ENCODE measurements at regions not wholly inside any gene's neighbourhood (a gene's known extent, or its start where the extent isn't known, plus 50 kb on each side); places are given as distances from the start of the nearest gene placed in this dataset.

- Histone ChIP-seq H3K36me3 (ENCODE audit: control insufficient read depth in 2 of 4, insufficient read depth in 4 of 4, low read length in 3 of 4) (no peaks in the 10 kb centered on the region), H4K8ac (ENCODE audit: extremely low read depth, insufficient read depth, low read length) (no peak overlapping the region), H3K4me2 (ENCODE audit: insufficient read depth in 1 of 2, low read depth in 2 of 2, low read length in 2 of 2) (no peak overlapping the region), H3K18ac (ENCODE audit: extremely low read depth, low read length) (no peak overlapping the region), H2BK12ac (ENCODE audit: low read depth, low read length) (no peak overlapping the region), H3K9ac (replicated peaks in 1 of 4; ENCODE audit: extremely low read depth in 1 of 4, low read depth in 3 of 4, low read length in 3 of 4) (no peak overlapping the region), H4K5ac (ENCODE audit: insufficient read length, low read depth, low read length) (no peak overlapping the region), H4K91ac (replicated peaks; ENCODE audit: insufficient read length, low read length) (no peak overlapping the region), H2AK5ac (ENCODE audit: low read depth, low read length) (no peak overlapping the region), H3K79me2 (ENCODE audit: control insufficient read depth in 1 of 2, insufficient read depth in 2 of 2, low read length in 2 of 2) (no peaks in the 10 kb centered on the region), H3K23me2 (ENCODE audit: low read depth, low read length) (no peaks in the 10 kb centered on the region), H2BK20ac (ENCODE audit: low read length) (no peak overlapping the region), H3K14ac (ENCODE audit: insufficient read length) (no peak overlapping the region), H3K4me1 (replicated peaks in 1 of 4; ENCODE audit: control insufficient read depth in 3 of 4, insufficient read depth in 4 of 4, low read length in 3 of 4) (peaks cover 0 to 7% (median 0%) of the 10 kb centered on the region in 4 experiments; a peak in 2 of 7 replicates), H3K23ac (ENCODE audit: insufficient read length) (no peak overlapping the region), H3K79me1 (ENCODE audit: low read depth, low read length) (no peaks in the 10 kb centered on the region), H3K27ac (ENCODE audit: low read depth, low read length) (no peak overlapping the region; the same call in 1 of the 2 replicates), H3K4ac (replicated peaks; ENCODE audit: insufficient read length, low read depth, low read length) (no peak overlapping the region), H2BK15ac (ENCODE audit: low read length) (no peak overlapping the region), H3K4me3 (ENCODE audit: extremely low read depth in 1 of 4, insufficient read depth in 2 of 4, low read depth in 3 of 4, low read length in 4 of 4) (no peak overlapping the region), H2AFZ (ENCODE audit: low read length) (no peak overlapping the region), H3K9me3 (ENCODE audit: insufficient read depth in 2 of 2, low read depth in 1 of 2, low read length in 1 of 2) (peaks cover 5 to 17% of the 10 kb centered on the region in 2 experiments), H3K56ac (replicated peaks; ENCODE audit: insufficient read length, low read depth, low read length) (no peak overlapping the region), H3K27me3 (replicated peaks in 1 of 4; ENCODE audit: control insufficient read depth in 3 of 4, extremely low read depth in 1 of 4, insufficient read depth in 3 of 4, low read length in 3 of 4) (no peaks in the 10 kb centered on the region), H2BK120ac (replicated peaks; ENCODE audit: low read depth, low read length) (no peak overlapping the region), H4K20me1 (replicated peaks in 1 of 2; ENCODE audit: control insufficient read depth in 1 of 2, insufficient read depth in 2 of 2, low read length in 2 of 2) (no peaks in the 10 kb centered on the region), H2BK5ac (ENCODE audit: low read depth, low read length) (no peak overlapping the region)
- FAIRE-seq (no peak), DNase-seq (ENCODE audit: low read depth in 1 of 2, low spot score in 2 of 2) (no peak)
- WGBS, 2 experiments (ENCODE audit: extremely low coverage in 1 of 2, insufficient coverage in 1 of 2, insufficient read length in 1 of 2, insufficient replicate concordance in 2 of 2, low coverage in 1 of 2, low lambda C conversion rate in 2 of 2, missing lambda C conversion rate in 1 of 2) = 89% methylated on average over 6 of the region's 6 CpGs; no CpG with 5 or more reads in 1 of the 2 experiments
- no peak for TF ChIP-seq SIRT6 (IDR thresholded peaks at IDR 0.05; ENCODE audit: low read length)
- no peak for TF ChIP-seq RBBP5 (IDR thresholded peaks at IDR 0.05; ENCODE audit: borderline replicate concordance, low read depth, low read length)
- no peak for TF ChIP-seq CBX5 (IDR thresholded peaks at IDR 0.05; ENCODE audit: low read depth, low read length)
- no peak for TF ChIP-seq POLR2A (IDR thresholded peaks at IDR 0.05; ENCODE audit: control extremely low read depth in 1 of 2, low read depth in 2 of 2, low read length in 2 of 2)
- TF ChIP-seq SRF (IDR thresholded peaks at IDR 0.05; ENCODE audit: low read depth, low read length) = no peak
- ChIA-PET CTCF (ENCODE audit: partially characterized antibody) (interaction anchor here (1.2 kb wide), 1 partner anchor 10 kb away, joined by 4 read pairs; no protein-coding TSS in a partner anchor), POLR2A (ENCODE audit: partially characterized antibody) (interaction anchor here (0.6 kb wide), 1 partner anchor 56 kb away, joined by 3 read pairs; no protein-coding TSS in a partner anchor)
These were observed 91.3 kb downstream of the MYEOV start for GRCh38 chr11:69385144-69385820.

Measured in H1 (cell line).